Heart left ventricle (tissue), 13 donors: ENCODE measurements at regions not wholly inside any gene's neighbourhood (a gene's known extent, or its start where the extent isn't known, plus 50 kb on each side); places are given as distances from the start of the nearest gene placed in this dataset.

Source experiments
- CTCF ChIP-seq, 12 donors: fragments of 200-600 bp; sonication (generic) in 4 of 12; IDR thresholded peaks; one replicate each; pipeline versions ENCODE4 v1.5.0 to v1.8.0; 2018 to 2022; ENCODE audit warnings: antibody characterized with exemption in 12 of 12, mild to moderate bottlenecking in 5 of 12
- POLR2A ChIP-seq, 2 donors: fragments of 450-650 bp; IDR thresholded peaks; one replicate each; pipeline ENCODE4 v1.6.1; 2017; ENCODE audit warnings: antibody characterized with exemption in 2 of 2, mild to moderate bottlenecking in 2 of 2, moderate library complexity in 2 of 2
- donor health status: ischemic (EF 13 %, LVEDD 7.1; RV severe dilation, severe dysfunction).
- donor health status: DM: no; HTN: yes; CAD: no.
- donor health status: DM: no; HTN: no; CAD: no.
- donor health status: ischemic (EF 25% LVEDD 6.9; RV normal size, moderate dysfunction).
- donor health status: ischemic (EF 25% LVEDD 5.7; RV mildly dilated, moderate dysfunction).
- donor health status: ischemic (EF 35%, LVEDD 5.7; RV mildly dilated, moderate dysfunction).
- donor health status: nonischemic (EF 11% LVEDD 7.7; RV severe dilation, severe dysfunction).
- donor health status: DM: yes; HTN: yes; CAD: no.
- donor health status: PGD.
- donor health status: ischemic (EF 29% LVEDD 5.4; RV normal size, mild dysfunction).
- donor health status: nonischemic (EF 23%, LVEDD 6.1; RV moderate dilation, normal function).

DNA sequence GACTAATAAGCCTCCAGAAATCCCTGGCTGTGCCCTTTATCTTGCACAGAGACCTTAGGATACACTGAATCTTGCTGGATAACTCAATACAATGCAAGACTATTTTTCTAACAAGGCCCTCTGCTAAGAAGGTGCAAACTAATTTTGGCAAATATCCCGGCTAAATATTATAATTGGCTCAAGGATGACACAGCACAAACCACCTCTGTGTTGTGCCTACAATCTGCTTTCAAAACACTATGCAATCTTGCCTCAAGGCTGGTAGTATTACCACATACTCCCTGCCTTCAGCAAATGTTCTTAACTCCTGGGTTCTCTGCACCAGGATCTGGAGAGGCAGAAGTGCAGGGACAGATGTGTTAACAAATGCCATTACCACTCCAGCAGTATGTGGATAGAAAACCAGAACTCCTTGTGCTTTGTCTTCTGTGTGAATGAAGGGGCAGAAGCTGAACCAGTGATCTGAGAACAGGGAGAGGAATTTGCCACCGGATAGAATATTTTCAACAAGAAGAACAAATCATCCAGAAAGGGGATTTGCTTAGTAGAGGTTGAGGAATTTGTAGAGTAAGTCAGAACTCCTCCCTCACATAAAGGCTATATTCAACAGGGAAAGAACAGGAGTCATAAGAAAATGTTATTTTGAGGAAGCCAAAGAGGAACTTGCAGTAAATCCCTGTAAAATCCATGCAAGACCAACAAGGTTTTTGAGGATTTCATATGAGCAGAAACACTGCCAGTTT, 74.1 kb upstream of the SLC4A11 start:
- TF ChIP-seq CTCF (IDR thresholded peaks at IDR 0.05) (no peak), POLR2A (IDR thresholded peaks at IDR 0.05) (no peak)
